HepG2 (cell line): ENCODE measurements at regions not wholly inside any gene's neighbourhood (a gene's known extent, or its start where the extent isn't known, plus 50 kb on each side); places are given as distances from the start of the nearest gene placed in this dataset.

Source experiments
- ATAC-seq: fragments of 200-7000 bp; cut with Tn5 transposase; 3 replicates; pipeline ENCODE4 v1.9.1; 2020; ENCODE audit warnings: mild to moderate bottlenecking, moderate library complexity
- BruUV-seq: library from RNA; stranded (reverse); fragments of 400-500 nt; replicated peaks from 2 replicates; lab custom pipeline; 2021; lab: Mats Ljungman, UMichigan
- CTCF ChIA-PET: fragments of 300-600 bp; formaldehyde crosslinking; extraction: SDS; loops from one replicate; lab custom pipeline; 2021; ENCODE audit warnings: low total read pairs, inconsistent platforms, low intra/inter-chr PET ratio; lab: Yijun Ruan, JAX
- POLR2A ChIA-PET: fragments of 350-600 bp; sonication (Branson Sonifier 250); formaldehyde crosslinking; loops from one replicate; lab custom pipeline; 2020; ENCODE audit warnings: antibody characterized with exemption, inconsistent platforms; lab: Yijun Ruan, JAX
- DNase-seq: peaks from one replicate; pipeline ENCODE4 v3.0.0-alpha.2; 2015; ENCODE audit warnings: low spot score
- FAIRE-seq: peaks from 3 replicates; lab custom pipeline; 2011; peaks lifted over from hg19 to GRCh38; lab: Jason Lieb, UNC
- H2AFZ ChIP-seq: one replicate; pipeline ENCODE4 v1.6.1; 2011; ENCODE audit warnings: low read length, inconsistent platforms
- H3K27ac ChIP-seq: fragments of 300-600 bp; 3 replicates; pipeline ENCODE4 v1.8.0; 2011; ENCODE audit warnings: mixed run types, mild to moderate bottlenecking, mixed read lengths, low read length, inconsistent platforms; ENCODE audit not compliant: insufficient read depth; ENCODE audit errors: extremely low read length
- H3K27me3 ChIP-seq, 2 experiments: fragments of 200-600 bp in 1 of 2; 2 replicates in 1 of 2; 3 replicates in 1 of 2; pipeline versions ENCODE4 v1.6.0 to v1.8.0; 2011; ENCODE audit warnings: low read length in 2 of 2, mild to moderate bottlenecking in 2 of 2, moderate library complexity in 2 of 2, inconsistent platforms in 1 of 2; ENCODE audit not compliant: insufficient read depth in 2 of 2, control insufficient read depth in 1 of 2
- H3K36me3 ChIP-seq, 2 experiments: fragments of 200-600 bp in 1 of 2; replicated peaks in 1 of 2; 2 replicates in 1 of 2; 3 replicates in 1 of 2; pipeline versions ENCODE4 v1.5.1 to v1.8.0; 2011; ENCODE audit warnings: low read length in 2 of 2, inconsistent platforms in 1 of 2; ENCODE audit not compliant: insufficient read depth in 2 of 2, control insufficient read depth in 1 of 2
- H3K4me1 ChIP-seq: 2 replicates; pipeline ENCODE4 v1.5.1; 2012; ENCODE audit warnings: low read length, inconsistent platforms; ENCODE audit not compliant: insufficient read depth
- H3K4me2 ChIP-seq: 2 replicates; pipeline ENCODE4 v1.6.0; 2011; ENCODE audit warnings: low read depth, low read length, inconsistent platforms
- H3K4me3 ChIP-seq, 3 experiments: fragments of 200-600 bp in 1 of 3; sonication (generic), shearing (Covaris generic) in 1 of 3; replicated peaks in 1 of 3; 2 replicates each; pipeline ENCODE4 v1.5.1; 2011 to 2016; ENCODE audit warnings: low read length in 3 of 3, inconsistent platforms in 2 of 3, low read depth in 2 of 3, mild to moderate bottlenecking in 2 of 3, control low read depth in 1 of 3, mixed read lengths in 1 of 3; ENCODE audit not compliant: insufficient read depth in 1 of 3
- H3K79me2 ChIP-seq: one replicate; pipeline ENCODE4 v1.6.1; 2011; ENCODE audit warnings: low read length, inconsistent platforms; ENCODE audit not compliant: insufficient read depth
- H3K9ac ChIP-seq: 2 replicates; pipeline ENCODE4 v1.6.0; 2011; ENCODE audit warnings: mild to moderate bottlenecking, low read depth, low read length, inconsistent platforms; ENCODE audit not compliant: insufficient read depth
- H3K9me3 ChIP-seq: 2 replicates; pipeline ENCODE4 v1.5.1; 2012; ENCODE audit warnings: mild to moderate bottlenecking, low read length
- H4K20me1 ChIP-seq: 2 replicates; pipeline ENCODE4 v1.6.0; 2011; ENCODE audit warnings: inconsistent platforms, mild to moderate bottlenecking, low read length, moderate library complexity; ENCODE audit not compliant: insufficient read depth
- ETS1 ChIP-seq: sonication (generic); formaldehyde crosslinking; IDR thresholded peaks from 2 replicates; pipeline ENCODE4 v1.4.0; 2020; ENCODE audit warnings: missing genetic modification reagents
- ETV5 ChIP-seq: IDR thresholded peaks from 2 replicates; pipeline ENCODE4 v1.6.1; 2018; ENCODE audit warnings: missing biosample characterization, missing genetic modification reagents, inconsistent platforms, borderline replicate concordance
- KLF16 ChIP-seq, 2 experiments: sonication (generic) in 1 of 2; formaldehyde crosslinking in 1 of 2; IDR thresholded peaks; 2 replicates each; pipeline versions ENCODE4 v1.6.1 to v1.8.0; 2016 to 2023; ENCODE audit warnings: missing genetic modification reagents in 2 of 2, missing compliant biosample characterization in 1 of 2
- LCORL ChIP-seq, 2 experiments: fragments of 450-650 bp in 1 of 2; sonication (generic) in 1 of 2; formaldehyde crosslinking in 1 of 2; IDR thresholded peaks; 2 replicates each; pipeline versions ENCODE4 v1.5.0 to v1.6.1; 2017 to 2020; ENCODE audit warnings: antibody characterized with exemption in 1 of 2, missing genetic modification reagents in 1 of 2
- MEIS1 ChIP-seq: sonication (generic); formaldehyde crosslinking; IDR thresholded peaks from 2 replicates; pipeline ENCODE4 v1.9.0; 2021; ENCODE audit warnings: mild to moderate bottlenecking, missing genetic modification reagents, moderate library complexity, borderline replicate concordance
- MEIS2 ChIP-seq: sonication (generic); formaldehyde crosslinking; IDR thresholded peaks from 2 replicates; pipeline ENCODE4 v1.9.0; 2021; ENCODE audit warnings: mild to moderate bottlenecking, missing genetic modification reagents
- MIXL1 ChIP-seq: IDR thresholded peaks from 2 replicates; pipeline ENCODE4 v1.6.1; 2016
- NFKB2 ChIP-seq: sonication (generic); formaldehyde crosslinking; IDR thresholded peaks from 2 replicates; pipeline ENCODE4 v1.4.0; 2020; ENCODE audit warnings: missing genetic modification reagents, borderline replicate concordance
- NR2F2 ChIP-seq: IDR thresholded peaks from 2 replicates; pipeline ENCODE4 v1.6.1; 2012; ENCODE audit warnings: low read depth, inconsistent platforms, borderline replicate concordance
- POLR2AphosphoS2 ChIP-seq: IDR thresholded peaks from 2 replicates; pipeline ENCODE4 v1.6.1; 2011; ENCODE audit warnings: low read depth, low read length, improper control_type of control experiment
- TARDBP ChIP-seq: sonication (generic); formaldehyde crosslinking; IDR thresholded peaks from 2 replicates; pipeline ENCODE4 v1.8.0; 2022; ENCODE audit warnings: mild to moderate bottlenecking, missing genetic modification reagents
- XRCC5 ChIP-seq: fragments of 200-400 bp; formaldehyde crosslinking; optimal IDR thresholded peaks from 2 replicates; pipeline ENCODE3; 2017; ENCODE audit warnings: mild to moderate bottlenecking, low read length
- ZNF205 ChIP-seq: IDR thresholded peaks from 2 replicates; pipeline ENCODE4 v1.6.1; 2018; ENCODE audit warnings: missing biosample characterization, missing genetic modification reagents
- ZNF326 ChIP-seq: sonication (generic); formaldehyde crosslinking; IDR thresholded peaks from 2 replicates; pipeline ENCODE4 v1.4.0; 2020; ENCODE audit warnings: missing genetic modification reagents, borderline replicate concordance
- ZNF564 ChIP-seq: sonication (generic); formaldehyde crosslinking; IDR thresholded peaks from 2 replicates; pipeline ENCODE4 v1.8.1; 2023; ENCODE audit warnings: mild to moderate bottlenecking, missing genetic modification reagents
- ZNF878 ChIP-seq: sonication (generic); formaldehyde crosslinking; IDR thresholded peaks from 2 replicates; pipeline ENCODE4 v1.8.1; 2023; ENCODE audit warnings: mild to moderate bottlenecking, missing genetic modification reagents, moderate library complexity
- WGBS: methylation state at CpG from one replicate; pipeline ENCODE4 v1.1.6; 2017; ENCODE audit warnings: low lambda C conversion rate; 5-methylcytosine and 5-hydroxymethylcytosine counted together
- in situ Hi-C: cut with HindIII; loops from 2 replicates; pipeline ENCODE4 v1.10.0; 2017; ENCODE audit warnings: low pct_unique_long_range_greater_than_20kb; ENCODE audit not compliant: extremely low pct_ligation_motif_present
- intact Hi-C: fragments of 100-400 bp; cut with micrococcal nuclease; formaldehyde crosslinking; loops from one replicate; pipeline ENCODE4 v1.10.0; 2022; ENCODE audit not compliant: unreplicated experiment
- TF ChIP-seq, protein P1 (sequence below): sonication (generic); formaldehyde crosslinking; IDR thresholded peaks from 2 replicates; pipeline ENCODE4 v1.5.0; 2020; ENCODE audit warnings: mild to moderate bottlenecking, missing genetic modification reagents
- TF ChIP-seq, protein P2 (sequence below): sonication (generic); formaldehyde crosslinking; IDR thresholded peaks from 2 replicates; pipeline ENCODE4 v1.4.0; 2020; ENCODE audit warnings: missing genetic modification reagents

DNA sequence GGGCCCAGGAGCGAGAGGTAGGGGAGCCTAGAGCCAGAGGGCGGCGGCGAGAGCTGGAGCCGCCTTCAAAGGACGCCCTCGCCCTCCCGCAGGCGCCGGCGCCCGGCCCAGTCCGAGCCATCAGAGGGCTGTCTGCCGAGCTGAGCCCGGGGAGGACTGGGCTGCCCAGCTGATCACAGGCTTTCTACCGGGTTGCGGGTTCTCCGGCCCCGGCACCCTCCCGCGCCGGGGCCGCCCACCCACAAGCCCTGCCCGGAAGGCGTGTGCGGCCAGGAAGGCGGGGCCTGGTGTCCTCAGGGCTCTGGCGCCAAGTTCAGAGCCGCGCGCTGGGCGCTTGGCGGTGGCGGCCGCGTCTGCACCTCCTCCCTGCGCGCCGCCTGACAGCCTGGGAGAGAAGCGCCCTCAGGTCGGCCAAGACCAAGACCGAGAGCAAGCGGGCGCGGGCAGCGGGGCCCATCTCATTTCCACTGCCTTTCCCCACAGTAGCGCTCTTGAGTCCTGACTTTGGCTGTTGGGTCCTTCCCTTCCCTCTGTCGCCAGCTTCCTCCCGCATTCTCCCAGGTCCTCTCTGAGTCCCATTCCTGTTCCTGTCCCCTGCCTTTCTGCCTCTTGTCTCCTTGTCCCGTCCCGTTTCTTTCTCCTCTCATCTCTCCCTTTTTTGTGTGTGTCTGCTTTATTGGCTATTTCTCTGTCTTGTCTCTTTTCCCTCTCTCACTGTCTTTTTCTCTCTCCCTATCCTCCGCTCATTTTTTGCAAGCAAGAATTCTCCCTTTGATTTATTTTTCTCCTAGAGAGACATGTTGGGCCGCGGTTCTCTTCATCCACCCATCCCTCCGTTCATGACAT is 60.6 kb upstream of the MSMB start:
- H3K27ac ChIP-seq: no peak overlapping the region
- CTCF ChIA-PET: no interaction called here
- in situ Hi-C loops: loop anchor here (10.0 kb wide), 2 partner anchors 178 to 1278 kb away; partner anchors contain the start of genes ANTXRL and ZNF488
- TF ChIP-seq MEIS1 (CRISPR knock-in tag) (peak; percentile 71; the same call in 1 of the 2 replicates), ETS1 (CRISPR knock-in tag) (no peak), POLR2AphosphoS2 (no peak), ZNF326 (CRISPR knock-in tag) (no peak), MEIS2 (peak; percentile 79; the same call in 1 of the 2 replicates), MIXL1 (CRISPR knock-in tag) (no peak), ZNF205 (CRISPR knock-in tag) (0 out of 2 replicates have a peak, but pooled peaks have one; percentile 27), NR2F2 (no peak), KLF16 (CRISPR knock-in tag; IDR thresholded peaks at IDR 0.05) (peak in 1 of 2 experiments; percentile 73; a peak in 2 of 4 replicates), ETV5 (CRISPR knock-in tag) (peak; percentile 51; the same call in 1 of the 2 replicates), NFKB2 (CRISPR knock-in tag) (peak; percentile 73; the same call in 1 of the 2 replicates), LCORL (IDR thresholded peaks at IDR 0.05) (peak; percentile 26; the same call in 1 of the 2 replicates), LCORL (CRISPR knock-in tag; IDR thresholded peaks at IDR 0.05) (no peak), XRCC5 (peak; percentile 42), ZNF878 (CRISPR knock-in tag) (no peak), ZNF564 (CRISPR knock-in tag) (no peak), TARDBP (CRISPR knock-in tag) (0 out of 2 replicates have a peak, but pooled peaks have one; percentile 16)
- TF ChIP-seq, protein P1, sequence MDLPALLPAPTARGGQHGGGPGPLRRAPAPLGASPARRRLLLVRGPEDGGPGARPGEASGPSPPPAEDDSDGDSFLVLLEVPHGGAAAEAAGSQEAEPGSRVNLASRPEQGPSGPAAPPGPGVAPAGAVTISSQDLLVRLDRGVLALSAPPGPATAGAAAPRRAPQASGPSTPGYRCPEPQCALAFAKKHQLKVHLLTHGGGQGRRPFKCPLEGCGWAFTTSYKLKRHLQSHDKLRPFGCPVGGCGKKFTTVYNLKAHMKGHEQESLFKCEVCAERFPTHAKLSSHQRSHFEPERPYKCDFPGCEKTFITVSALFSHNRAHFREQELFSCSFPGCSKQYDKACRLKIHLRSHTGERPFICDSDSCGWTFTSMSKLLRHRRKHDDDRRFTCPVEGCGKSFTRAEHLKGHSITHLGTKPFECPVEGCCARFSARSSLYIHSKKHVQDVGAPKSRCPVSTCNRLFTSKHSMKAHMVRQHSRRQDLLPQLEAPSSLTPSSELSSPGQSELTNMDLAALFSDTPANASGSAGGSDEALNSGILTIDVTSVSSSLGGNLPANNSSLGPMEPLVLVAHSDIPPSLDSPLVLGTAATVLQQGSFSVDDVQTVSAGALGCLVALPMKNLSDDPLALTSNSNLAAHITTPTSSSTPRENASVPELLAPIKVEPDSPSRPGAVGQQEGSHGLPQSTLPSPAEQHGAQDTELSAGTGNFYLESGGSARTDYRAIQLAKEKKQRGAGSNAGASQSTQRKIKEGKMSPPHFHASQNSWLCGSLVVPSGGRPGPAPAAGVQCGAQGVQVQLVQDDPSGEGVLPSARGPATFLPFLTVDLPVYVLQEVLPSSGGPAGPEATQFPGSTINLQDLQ (CRISPR knock-in tag): no peak
- TF ChIP-seq, protein P2, sequence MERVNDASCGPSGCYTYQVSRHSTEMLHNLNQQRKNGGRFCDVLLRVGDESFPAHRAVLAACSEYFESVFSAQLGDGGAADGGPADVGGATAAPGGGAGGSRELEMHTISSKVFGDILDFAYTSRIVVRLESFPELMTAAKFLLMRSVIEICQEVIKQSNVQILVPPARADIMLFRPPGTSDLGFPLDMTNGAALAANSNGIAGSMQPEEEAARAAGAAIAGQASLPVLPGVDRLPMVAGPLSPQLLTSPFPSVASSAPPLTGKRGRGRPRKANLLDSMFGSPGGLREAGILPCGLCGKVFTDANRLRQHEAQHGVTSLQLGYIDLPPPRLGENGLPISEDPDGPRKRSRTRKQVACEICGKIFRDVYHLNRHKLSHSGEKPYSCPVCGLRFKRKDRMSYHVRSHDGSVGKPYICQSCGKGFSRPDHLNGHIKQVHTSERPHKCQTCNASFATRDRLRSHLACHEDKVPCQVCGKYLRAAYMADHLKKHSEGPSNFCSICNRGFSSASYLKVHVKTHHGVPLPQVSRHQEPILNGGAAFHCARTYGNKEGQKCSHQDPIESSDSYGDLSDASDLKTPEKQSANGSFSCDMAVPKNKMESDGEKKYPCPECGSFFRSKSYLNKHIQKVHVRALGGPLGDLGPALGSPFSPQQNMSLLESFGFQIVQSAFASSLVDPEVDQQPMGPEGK (CRISPR knock-in tag): peak; percentile 21; the same call in 1 of the 2 replicates

More for the DNA sequence above, 60.6 kb upstream of the MSMB start:
- H3K9me3 ChIP-seq: no peaks in the 10 kb centered on the region
- peak; percentile 97 for ATAC-seq
- no peak overlapping the region for H2AFZ ChIP-seq
- intact Hi-C loops: no loop called here
- H4K20me1 ChIP-seq: no peaks in the 10 kb centered on the region
- POLR2A ChIA-PET: interaction anchor here (0.8 kb wide), 1 partner anchor 176 kb away, joined by 4 read pairs; no protein-coding TSS in a partner anchor
- DNase-seq: peak; percentile 73
- BruUV-seq: no TSS peak
- H3K4me2 ChIP-seq: peak overlapping the region; percentile 83
- WGBS: 4% methylated on average over 33 of the region's 55 CpGs
- no peak for FAIRE-seq
- no peaks in the 10 kb centered on the region for H3K36me3 ChIP-seq
- peak overlapping the region; percentile 66 for H3K9ac ChIP-seq
- no peaks in the 10 kb centered on the region for H3K79me2 ChIP-seq
- H3K4me1 ChIP-seq: peaks cover 46% of the 10 kb centered on the region
- peak overlapping the region; percentile 66 to 78 (median 75) for H3K4me3 ChIP-seq
- peaks cover 0 to 8% of the 10 kb centered on the region in 2 experiments; a peak in 3 of 5 replicates for H3K27me3 ChIP-seq
